ENCODE measurements at regions not wholly inside any gene's neighbourhood (a gene's known extent, or its start where the extent isn't known, plus 50 kb on each side); places are given as distances from the start of the nearest gene placed in this dataset.

GRCh38 chr6:140070846-140071473 lies 696.5 kb upstream of the CITED2 start:
- DNase-seq, result no peak

- DNase-seq, result no peak
These were observed 695.1 kb upstream of the CITED2 start for GRCh38 chr6:140069576-140069975.

GRCh38 chr6:140068801-140069200 lies 694.4 kb upstream of the CITED2 start:
- DNase-seq, result no peak

GRCh38 chr6:140064366-140064765 lies 689.9 kb upstream of the CITED2 start:
- no peak for DNase-seq

GRCh38 chr6:140063021-140063399 lies 688.6 kb upstream of the CITED2 start:
- DNase-seq, result no peak

- DNase-seq, result no peak
These were observed 687.9 kb upstream of the CITED2 start for GRCh38 chr6:140062043-140063020.

- no peak for DNase-seq
These were observed 686.9 kb upstream of the CITED2 start for GRCh38 chr6:140061110-140062042.

- DNase-seq, result no peak
These were observed 685.5 kb upstream of the CITED2 start for GRCh38 chr6:140059947-140060346.

- DNase-seq, result no peak
These were observed 684.4 kb upstream of the CITED2 start for GRCh38 chr6:140058863-140059262.

GRCh38 chr6:140052736-140053729 lies 678.6 kb upstream of the CITED2 start:
- no peak for DNase-seq

GRCh38 chr6:140051521-140052512 lies 677.4 kb upstream of the CITED2 start:
- DNase-seq, result no peak

- DNase-seq, result no peak
These were observed 675.9 kb upstream of the CITED2 start for GRCh38 chr6:140050101-140050995.

GRCh38 chr6:140049251-140049650 lies 674.8 kb upstream of the CITED2 start:
- no peak for DNase-seq

GRCh38 chr6:140048202-140048790 lies 673.8 kb upstream of the CITED2 start:
- DNase-seq, result no peak

- DNase-seq, result no peak
These were observed 672.9 kb upstream of the CITED2 start for GRCh38 chr6:140047321-140047720.

- DNase-seq, result no peak
These were observed 671.7 kb upstream of the CITED2 start for GRCh38 chr6:140046016-140046632.

GRCh38 chr6:140045116-140045515 lies 670.7 kb upstream of the CITED2 start:
- no peak for DNase-seq

GRCh38 chr6:140044626-140045025 lies 670.2 kb upstream of the CITED2 start:
- DNase-seq, result no peak

Measured in CD4-positive, alpha-beta T cell treated with Interleukin-21 for 1 hour (primary cell).